Activated T-cell treated with anti-CD3 and anti-CD28 coated beads, Interleukin-2, amount 50 U/mL, for 72 hours (primary cell): ENCODE measurements at regions not wholly inside any gene's neighbourhood (a gene's known extent, or its start where the extent isn't known, plus 50 kb on each side); places are given as distances from the start of the nearest gene placed in this dataset.

Source experiments
- ATAC-seq, 2 donors: fragments of 150-1000 bp; cut with Tn5 transposase; replicated peaks in 1 of 2; 2 replicates each; pipeline ENCODE4 v1.10.0; 2021; ENCODE audit warnings: moderate library complexity in 2 of 2, mild to moderate bottlenecking in 1 of 2
- DNase-seq, 2 donors: peaks; one replicate each; pipeline ENCODE4 v3.0.0; 2021 to 2022; ENCODE audit warnings: mixed read lengths in 1 of 2
- H3K27ac Mint-ChIP-seq: one replicate; pipeline ENCODE4 v1.8.0; 2022; ENCODE audit warnings: mild to moderate bottlenecking, moderate library complexity, mixed read lengths
- H3K27me3 Mint-ChIP-seq: one replicate; pipeline ENCODE4 v1.8.0; 2022; ENCODE audit warnings: low read depth, mixed read lengths
- H3K36me3 Mint-ChIP-seq, 2 donors: one replicate each; pipeline ENCODE4 v1.8.0; 2022; ENCODE audit warnings: mixed read lengths in 2 of 2, mild to moderate bottlenecking in 1 of 2; ENCODE audit not compliant: insufficient read depth in 2 of 2
- H3K4me1 Mint-ChIP-seq: one replicate; pipeline ENCODE4 v1.8.0; 2022; ENCODE audit warnings: low read depth, mixed read lengths
- H3K4me3 Mint-ChIP-seq, 2 donors: one replicate each; pipeline ENCODE4 v1.8.0; 2022; ENCODE audit warnings: mild to moderate bottlenecking in 2 of 2, mixed read lengths in 2 of 2, moderate library complexity in 2 of 2
- H3K9me3 Mint-ChIP-seq, 2 donors: one replicate each; pipeline ENCODE4 v1.8.0; 2022; ENCODE audit warnings: mixed read lengths in 2 of 2

DNA sequence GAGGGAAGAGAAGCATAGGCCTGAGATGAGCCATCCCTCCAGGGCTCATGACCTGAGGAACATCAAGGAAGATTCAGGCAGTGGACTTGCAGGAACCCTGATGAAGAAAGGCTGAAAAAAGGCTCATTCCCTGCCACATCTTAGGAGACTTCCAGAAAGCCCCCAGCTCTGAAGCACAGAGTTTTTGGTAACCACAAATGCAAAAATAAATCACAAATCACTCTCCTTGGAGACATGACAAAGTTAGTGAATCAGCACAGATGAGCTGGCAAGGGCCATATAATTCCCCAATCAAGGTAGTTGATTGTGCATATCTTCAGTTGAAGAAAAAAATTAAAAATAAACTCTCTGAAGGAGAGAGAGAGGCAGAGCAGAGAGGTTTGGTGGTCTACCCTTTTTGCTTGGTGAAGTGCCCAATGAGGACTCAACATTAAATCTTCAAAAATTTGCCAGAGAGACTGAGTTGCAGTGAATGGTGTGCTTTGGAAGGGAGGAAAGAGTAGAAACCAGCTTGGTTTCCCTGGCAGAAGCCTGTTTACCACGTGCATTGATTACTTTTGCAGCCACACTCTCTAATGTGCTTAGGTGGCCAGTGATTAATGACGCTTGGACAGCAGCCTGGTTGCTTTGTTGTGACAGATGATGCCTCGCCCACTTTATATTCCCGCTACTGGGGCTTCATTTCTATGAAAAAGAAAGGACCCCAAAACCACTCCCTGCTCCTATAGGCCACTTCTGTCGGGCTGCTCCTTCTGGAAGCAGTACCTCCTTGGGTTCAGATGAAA, 257.4 kb upstream of the SLC14A2 start:
- no peak overlapping the region for H3K27ac Mint-ChIP-seq
- ATAC-seq (no peak), DNase-seq (no peak)
- no peaks in the 10 kb centered on the region for H3K9me3 Mint-ChIP-seq
- H3K4me1 Mint-ChIP-seq, result no peaks in the 10 kb centered on the region
- H3K36me3 Mint-ChIP-seq, result no peaks in the 10 kb centered on the region
- H3K4me3 Mint-ChIP-seq, result no peak overlapping the region
- H3K27me3 Mint-ChIP-seq, result peaks cover 19% of the 10 kb centered on the region

DNA sequence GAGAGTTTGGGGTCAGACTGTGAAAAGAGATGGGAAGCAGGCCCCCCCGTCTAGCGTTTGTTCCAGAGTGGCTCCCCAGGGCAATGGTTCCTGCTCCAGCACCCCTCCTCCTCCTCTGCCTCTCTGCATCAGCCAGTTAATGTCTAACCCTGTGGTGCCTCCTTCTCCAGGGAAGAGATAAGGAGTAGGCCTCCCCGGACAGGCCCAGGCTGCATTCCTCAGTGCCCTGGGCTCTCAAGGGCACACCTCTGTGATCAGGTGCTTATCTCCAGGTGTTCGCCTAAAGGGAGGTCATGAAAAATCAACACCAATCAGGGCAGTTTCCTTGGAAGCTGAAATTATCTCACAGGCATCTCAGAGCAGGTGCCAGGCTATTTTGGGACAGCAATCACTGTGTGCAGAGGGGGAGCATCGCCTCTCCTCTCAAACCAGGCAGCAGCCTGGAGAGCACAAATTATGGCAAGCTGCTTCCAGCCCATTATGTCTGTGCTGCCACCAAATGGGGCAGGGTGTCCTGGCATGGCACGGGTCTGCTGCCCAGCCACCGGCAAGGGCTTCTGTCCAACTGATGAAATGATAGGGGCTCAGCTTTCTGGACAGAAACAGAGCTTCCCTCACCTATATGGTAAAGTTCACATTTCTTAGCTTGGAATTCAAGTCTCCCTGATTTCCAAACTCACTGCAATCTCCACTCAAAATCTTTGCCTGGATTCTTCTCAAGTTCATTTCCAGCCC, 255.8 kb upstream of the SLC14A2 start:
- Mint-ChIP-seq H3K9me3 (no peaks in the 10 kb centered on the region), H3K27me3 (peaks cover 34% of the 10 kb centered on the region), H3K27ac (no peak overlapping the region), H3K4me3 (no peak overlapping the region), H3K4me1 (no peaks in the 10 kb centered on the region), H3K36me3 (no peaks in the 10 kb centered on the region)
- ATAC-seq (no peak), DNase-seq (no peak)

- ATAC-seq (no peak), DNase-seq (no peak)
- Mint-ChIP-seq H3K27ac (no peak overlapping the region), H3K36me3 (no peaks in the 10 kb centered on the region), H3K4me3 (no peak overlapping the region), H3K27me3 (peaks cover 34% of the 10 kb centered on the region), H3K9me3 (no peaks in the 10 kb centered on the region), H3K4me1 (no peaks in the 10 kb centered on the region)
Observed at GRCh38 chr18:45361125-45361851, 254.0 kb upstream of the SLC14A2 start.

- Mint-ChIP-seq H3K9me3 (no peaks in the 10 kb centered on the region), H3K4me3 (no peak overlapping the region), H3K4me1 (no peaks in the 10 kb centered on the region), H3K27me3 (peaks cover 34% of the 10 kb centered on the region), H3K36me3 (no peaks in the 10 kb centered on the region), H3K27ac (no peak overlapping the region)
- ATAC-seq, result no peak
- DNase-seq, result no peak
Observed at GRCh38 chr18:45363196-45363595, 252.1 kb upstream of the SLC14A2 start.

GRCh38 chr18:45365835-45366234, 249.4 kb upstream of the SLC14A2 start:
- DNase-seq, result no peak
- Mint-ChIP-seq H3K4me1 (no peaks in the 10 kb centered on the region), H3K27ac (no peak overlapping the region), H3K36me3 (no peaks in the 10 kb centered on the region), H3K9me3 (no peaks in the 10 kb centered on the region), H3K27me3 (peaks cover 33% of the 10 kb centered on the region), H3K4me3 (no peak overlapping the region)
- ATAC-seq, result no peak

- ATAC-seq (no peak), DNase-seq (no peak)
- Mint-ChIP-seq H3K27ac (no peak overlapping the region), H3K4me1 (no peaks in the 10 kb centered on the region), H3K9me3 (no peaks in the 10 kb centered on the region), H3K4me3 (no peak overlapping the region), H3K36me3 (no peaks in the 10 kb centered on the region), H3K27me3 (peaks cover 18% of the 10 kb centered on the region)
Observed at GRCh38 chr18:45370255-45371010, 244.8 kb upstream of the SLC14A2 start.

DNA sequence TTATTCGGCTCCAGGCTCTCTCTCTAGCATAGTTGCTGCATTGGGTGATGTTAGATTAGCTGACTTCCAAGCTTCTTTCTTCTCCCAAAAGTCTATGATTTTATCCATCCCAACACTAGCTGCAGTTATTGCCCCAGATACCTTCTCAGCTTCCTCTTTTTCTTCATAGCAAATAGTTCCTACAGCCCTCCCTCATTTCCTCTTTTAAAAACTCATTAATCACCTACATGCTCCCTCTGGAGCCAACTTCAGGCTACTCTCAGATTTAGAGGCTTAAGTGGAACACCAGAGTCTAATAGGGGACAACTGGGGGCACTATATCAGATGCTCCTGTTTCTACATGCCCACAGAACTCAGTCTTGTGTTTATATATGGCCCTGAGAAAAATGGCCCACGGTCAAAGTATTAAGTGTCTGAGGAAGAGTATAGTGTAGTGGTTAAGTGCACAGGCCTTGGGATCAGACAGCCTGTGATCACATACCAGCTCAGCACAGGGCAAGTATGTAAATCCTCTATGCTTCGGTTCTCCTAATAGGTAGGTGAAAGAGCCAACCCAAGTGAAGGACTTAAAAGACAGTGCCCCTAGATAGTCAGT, 241.9 kb upstream of the SLC14A2 start:
- H3K4me3 Mint-ChIP-seq, result no peak overlapping the region
- no peak for ATAC-seq
- no peaks in the 10 kb centered on the region for H3K9me3 Mint-ChIP-seq
- no peak overlapping the region for H3K27ac Mint-ChIP-seq
- peaks cover 36% of the 10 kb centered on the region for H3K27me3 Mint-ChIP-seq
- DNase-seq, result no peak
- no peaks in the 10 kb centered on the region for H3K36me3 Mint-ChIP-seq
- H3K4me1 Mint-ChIP-seq, result no peaks in the 10 kb centered on the region

DNA sequence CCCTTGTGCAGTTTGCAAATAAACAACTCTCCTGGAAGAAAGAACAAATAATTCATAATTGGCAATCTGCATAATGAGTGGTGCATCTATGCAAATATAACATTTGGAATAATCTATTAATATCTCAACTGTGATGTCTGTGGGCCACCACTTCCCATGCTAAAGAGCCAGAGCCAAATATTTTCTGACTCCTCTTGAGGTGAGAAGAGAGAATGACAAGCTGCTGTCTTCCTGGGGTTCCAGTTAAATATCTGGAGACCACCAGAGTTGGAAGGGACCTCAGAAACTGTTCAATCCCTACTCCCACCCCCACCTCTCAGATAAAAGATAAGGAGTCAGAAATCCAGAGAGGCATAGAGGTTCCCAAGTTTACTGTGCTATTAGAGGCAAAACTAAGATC, 241.0 kb upstream of the SLC14A2 start:
- Mint-ChIP-seq H3K27ac (no peak overlapping the region), H3K4me1 (no peaks in the 10 kb centered on the region), H3K27me3 (peaks cover 45% of the 10 kb centered on the region), H3K4me3 (no peak overlapping the region), H3K36me3 (no peaks in the 10 kb centered on the region), H3K9me3 (no peaks in the 10 kb centered on the region)
- DNase-seq, result no peak
- ATAC-seq, result no peak

- peaks cover 49% of the 10 kb centered on the region for H3K27me3 Mint-ChIP-seq
- no peaks in the 10 kb centered on the region for H3K4me1 Mint-ChIP-seq
- H3K27ac Mint-ChIP-seq, result no peak overlapping the region
- H3K4me3 Mint-ChIP-seq, result no peak overlapping the region
- ATAC-seq (no peak), DNase-seq (no peak)
- H3K36me3 Mint-ChIP-seq, result no peaks in the 10 kb centered on the region
- H3K9me3 Mint-ChIP-seq, result no peaks in the 10 kb centered on the region
Observed at GRCh38 chr18:45374878-45375630, 240.2 kb upstream of the SLC14A2 start.

DNA sequence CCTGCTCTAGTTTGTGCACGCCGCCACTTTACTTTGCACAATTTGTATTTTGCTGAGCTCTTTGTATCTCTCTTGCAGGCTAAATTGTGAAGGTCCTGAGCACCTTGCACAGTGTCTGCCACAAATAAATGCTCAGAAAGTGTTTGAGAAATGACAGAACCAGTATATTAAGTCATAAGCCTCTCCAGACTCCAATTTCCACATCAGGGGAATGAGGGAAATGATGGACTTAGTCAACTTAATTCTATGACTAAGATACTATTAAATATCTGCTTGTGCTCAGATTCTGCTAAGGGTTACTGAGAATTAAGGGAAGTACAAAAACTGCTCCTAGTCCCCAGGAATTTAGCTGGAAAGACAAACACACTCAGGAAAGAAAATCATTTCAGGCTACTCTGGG, 239.1 kb upstream of the SLC14A2 start:
- Mint-ChIP-seq H3K4me3 (no peak overlapping the region), H3K36me3 (no peaks in the 10 kb centered on the region), H3K27ac (no peak overlapping the region), H3K27me3 (peaks cover 38% of the 10 kb centered on the region), H3K4me1 (no peaks in the 10 kb centered on the region), H3K9me3 (no peaks in the 10 kb centered on the region)
- ATAC-seq (no peak), DNase-seq (no peak)

- Mint-ChIP-seq H3K4me1 (no peaks in the 10 kb centered on the region), H3K27me3 (peaks cover 38% of the 10 kb centered on the region), H3K4me3 (no peak overlapping the region), H3K9me3 (no peaks in the 10 kb centered on the region), H3K27ac (no peak overlapping the region), H3K36me3 (no peaks in the 10 kb centered on the region)
- DNase-seq (no peak), ATAC-seq (no peak)
Observed at GRCh38 chr18:45378308-45378707, 237.0 kb upstream of the SLC14A2 start.

GRCh38 chr18:45378933-45379332, 236.3 kb upstream of the SLC14A2 start:
- no peaks in the 10 kb centered on the region for H3K36me3 Mint-ChIP-seq
- no peak for DNase-seq
- ATAC-seq, result no peak
- H3K27me3 Mint-ChIP-seq, result peaks cover 42% of the 10 kb centered on the region
- no peak overlapping the region for H3K27ac Mint-ChIP-seq
- no peaks in the 10 kb centered on the region for H3K4me1 Mint-ChIP-seq
- no peaks in the 10 kb centered on the region for H3K9me3 Mint-ChIP-seq
- no peak overlapping the region for H3K4me3 Mint-ChIP-seq
